ENCODE measurements at regions not wholly inside any gene's neighbourhood (a gene's known extent, or its start where the extent isn't known, plus 50 kb on each side); places are given as distances from the start of the nearest gene placed in this dataset.

- TF ChIP-seq EZH2 (IDR thresholded peaks at IDR 0.05; ENCODE audit: borderline replicate concordance, low read length) = no peak
- TF ChIP-seq CTCF (IDR thresholded peaks at IDR 0.05; ENCODE audit: low read length) = no peak
Observed at GRCh38 chr9:99607842-99608448, 213.7 kb upstream of the NR4A3 start.
